ENCODE measurements at regions not wholly inside any gene's neighbourhood (a gene's known extent, or its start where the extent isn't known, plus 50 kb on each side); places are given as distances from the start of the nearest gene placed in this dataset.

DNA sequence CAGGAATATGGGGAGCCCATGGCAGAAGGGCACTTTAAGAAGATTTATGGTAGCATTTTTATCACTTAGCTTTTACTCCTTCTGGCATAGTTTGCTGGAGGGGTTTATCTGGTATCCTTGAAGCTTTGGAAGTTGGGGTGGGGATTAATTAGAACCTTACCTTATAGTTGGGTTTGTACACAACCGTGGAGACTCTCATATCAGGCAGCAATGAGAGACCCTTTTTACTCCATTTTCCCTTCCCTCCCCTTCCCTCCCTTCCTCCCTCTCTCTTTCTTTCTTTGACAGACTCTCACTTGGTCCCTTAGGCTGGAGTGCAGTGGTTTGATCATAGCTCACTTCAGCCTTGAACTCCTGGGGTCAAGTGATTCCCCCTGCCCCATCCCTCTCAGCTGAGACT lies 465.8 kb upstream of the PODXL start:
- TF ChIP-seq, protein P1, sequence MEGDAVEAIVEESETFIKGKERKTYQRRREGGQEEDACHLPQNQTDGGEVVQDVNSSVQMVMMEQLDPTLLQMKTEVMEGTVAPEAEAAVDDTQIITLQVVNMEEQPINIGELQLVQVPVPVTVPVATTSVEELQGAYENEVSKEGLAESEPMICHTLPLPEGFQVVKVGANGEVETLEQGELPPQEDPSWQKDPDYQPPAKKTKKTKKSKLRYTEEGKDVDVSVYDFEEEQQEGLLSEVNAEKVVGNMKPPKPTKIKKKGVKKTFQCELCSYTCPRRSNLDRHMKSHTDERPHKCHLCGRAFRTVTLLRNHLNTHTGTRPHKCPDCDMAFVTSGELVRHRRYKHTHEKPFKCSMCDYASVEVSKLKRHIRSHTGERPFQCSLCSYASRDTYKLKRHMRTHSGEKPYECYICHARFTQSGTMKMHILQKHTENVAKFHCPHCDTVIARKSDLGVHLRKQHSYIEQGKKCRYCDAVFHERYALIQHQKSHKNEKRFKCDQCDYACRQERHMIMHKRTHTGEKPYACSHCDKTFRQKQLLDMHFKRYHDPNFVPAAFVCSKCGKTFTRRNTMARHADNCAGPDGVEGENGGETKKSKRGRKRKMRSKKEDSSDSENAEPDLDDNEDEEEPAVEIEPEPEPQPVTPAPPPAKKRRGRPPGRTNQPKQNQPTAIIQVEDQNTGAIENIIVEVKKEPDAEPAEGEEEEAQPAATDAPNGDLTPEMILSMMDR (conservative IDR thresholded peaks at IDR 0.05; ENCODE audit: low read depth, low read length), result no peak
- DNase-seq (ENCODE audit: low read depth), result no peak
- no peak overlapping the region for H3K4me3 ChIP-seq (ENCODE audit: low read length)

DNA sequence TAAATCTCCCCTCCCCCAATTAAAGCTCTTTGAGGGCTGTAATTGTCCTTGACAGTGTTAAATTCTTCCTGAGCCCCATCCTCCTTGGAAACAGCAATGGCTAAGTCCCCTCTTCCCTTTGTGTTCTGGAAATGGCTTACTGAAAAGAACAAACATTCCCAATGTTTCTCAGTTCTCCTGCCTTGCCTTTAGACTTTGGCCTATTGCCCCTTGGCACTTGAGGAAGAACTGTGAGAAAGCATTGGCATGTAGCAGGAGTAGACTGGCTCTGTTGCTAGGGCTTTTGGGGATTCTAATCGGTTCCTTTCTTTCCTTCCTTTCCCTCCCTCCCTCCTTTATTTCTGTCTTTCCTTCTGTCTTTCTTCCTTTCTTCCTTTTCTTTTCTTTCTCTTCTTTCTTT lies 463.3 kb upstream of the PODXL start:
- no peak for DNase-seq (ENCODE audit: low read depth)
- TF ChIP-seq, protein P1 (conservative IDR thresholded peaks at IDR 0.05; ENCODE audit: low read depth, low read length), result no peak
- H3K4me3 ChIP-seq (ENCODE audit: low read length), result no peak overlapping the region

DNA sequence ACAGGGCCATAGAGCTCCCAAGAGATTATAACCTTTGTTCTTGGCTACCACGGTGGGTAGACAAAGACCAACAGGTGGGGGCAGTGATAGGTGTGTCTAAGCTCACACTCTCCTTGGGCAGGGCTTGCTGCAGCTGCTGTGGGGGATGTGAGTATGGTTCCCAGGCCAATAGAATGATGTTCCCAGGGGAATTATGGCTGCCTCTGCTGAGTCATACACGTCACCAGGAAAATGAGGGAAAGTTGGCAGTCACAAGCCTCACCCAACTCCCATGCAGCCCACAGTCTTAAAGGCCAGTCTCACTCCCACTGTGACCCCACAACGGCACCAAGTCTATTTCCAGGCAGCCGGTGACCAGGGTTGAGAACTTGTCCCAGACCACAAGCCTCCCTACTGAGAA lies 453.4 kb upstream of the PODXL start:
- TF ChIP-seq, protein P1 (conservative IDR thresholded peaks at IDR 0.05; ENCODE audit: low read depth, low read length), result no peak
- no peak overlapping the region for H3K4me3 ChIP-seq (ENCODE audit: low read length)
- DNase-seq (ENCODE audit: low read depth), result peak; percentile 63

DNA sequence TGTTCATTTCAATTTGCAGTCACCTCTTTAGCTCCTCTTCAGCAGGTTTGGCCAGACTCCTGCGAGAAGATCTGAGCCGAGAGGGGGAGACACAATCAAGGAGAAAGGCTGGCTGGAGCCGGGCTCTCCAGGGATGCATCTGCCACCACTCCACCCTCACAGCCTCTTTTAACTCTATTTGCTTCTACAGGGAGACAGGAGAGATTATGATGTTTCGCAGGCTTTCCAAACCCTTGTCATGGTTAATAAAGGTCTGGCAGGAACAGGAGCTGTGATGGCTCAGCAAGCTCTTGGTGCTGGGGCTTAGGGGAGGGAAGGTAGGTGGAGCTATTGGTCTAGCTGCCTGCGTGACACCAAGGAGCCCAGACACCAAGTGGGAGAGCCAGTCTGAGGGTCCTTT lies 448.1 kb upstream of the PODXL start:
- no peak overlapping the region for H3K4me3 ChIP-seq (ENCODE audit: low read length)
- no peak for DNase-seq (ENCODE audit: low read depth)
- TF ChIP-seq, protein P1 (conservative IDR thresholded peaks at IDR 0.05; ENCODE audit: low read depth, low read length), result peak; percentile 32

DNA sequence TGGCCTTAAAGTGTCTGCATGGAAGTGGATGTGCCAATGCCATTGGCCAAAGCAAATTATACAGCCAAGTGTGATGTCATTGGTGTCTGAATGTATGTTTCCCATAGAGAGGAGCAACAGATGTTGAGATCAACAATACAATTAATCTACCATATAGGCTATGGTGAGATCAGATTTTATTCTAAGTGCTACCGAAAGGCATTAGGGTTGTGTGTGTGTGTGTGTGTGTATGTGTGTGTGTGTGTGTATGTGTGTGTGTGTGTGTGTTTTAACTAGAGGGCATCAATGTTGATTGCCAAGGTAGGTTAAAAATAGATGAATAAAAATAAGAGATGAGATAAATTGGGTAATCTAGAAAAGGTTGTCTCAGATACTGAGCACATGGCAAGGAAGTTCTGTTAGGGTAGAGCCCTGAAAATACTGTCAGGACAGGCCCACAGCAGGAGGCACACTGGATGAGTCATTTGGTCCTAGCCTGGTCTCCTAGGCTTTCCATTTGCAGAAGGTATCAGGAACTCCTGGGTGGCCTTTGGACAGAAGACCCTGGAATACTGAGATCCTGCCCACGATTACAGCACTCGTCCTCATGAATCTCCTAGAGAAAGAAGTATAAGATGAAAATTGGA lies 446.0 kb upstream of the PODXL start:
- DNase-seq (ENCODE audit: low read depth), result no peak
- H3K4me3 ChIP-seq (ENCODE audit: low read length), result no peak overlapping the region
- TF ChIP-seq, protein P1 (conservative IDR thresholded peaks at IDR 0.05; ENCODE audit: low read depth, low read length), result no peak

DNA sequence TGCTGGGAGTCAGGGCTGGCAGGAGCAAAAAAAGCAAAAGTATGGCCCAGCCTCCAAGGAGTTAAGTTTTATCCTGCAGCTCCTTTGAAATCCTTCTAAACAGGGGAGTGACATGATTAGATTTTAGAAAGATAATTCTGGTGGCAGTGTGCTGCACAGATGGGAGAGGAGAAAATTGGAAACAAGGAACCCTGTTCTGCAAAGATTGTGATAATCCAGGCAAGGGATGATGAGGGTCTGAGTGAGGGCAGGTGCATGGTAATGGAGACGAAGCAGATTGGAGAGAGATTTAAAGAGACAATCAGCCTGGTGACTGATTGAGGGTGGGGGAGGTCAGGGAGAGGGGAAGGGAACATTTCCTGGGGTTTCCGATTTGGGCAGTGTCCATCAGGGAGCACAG lies 444.7 kb upstream of the PODXL start:
- TF ChIP-seq, protein P1 (conservative IDR thresholded peaks at IDR 0.05; ENCODE audit: low read depth, low read length), result no peak
- DNase-seq (ENCODE audit: low read depth), result no peak
- H3K4me3 ChIP-seq (ENCODE audit: low read length), result no peak overlapping the region

DNA sequence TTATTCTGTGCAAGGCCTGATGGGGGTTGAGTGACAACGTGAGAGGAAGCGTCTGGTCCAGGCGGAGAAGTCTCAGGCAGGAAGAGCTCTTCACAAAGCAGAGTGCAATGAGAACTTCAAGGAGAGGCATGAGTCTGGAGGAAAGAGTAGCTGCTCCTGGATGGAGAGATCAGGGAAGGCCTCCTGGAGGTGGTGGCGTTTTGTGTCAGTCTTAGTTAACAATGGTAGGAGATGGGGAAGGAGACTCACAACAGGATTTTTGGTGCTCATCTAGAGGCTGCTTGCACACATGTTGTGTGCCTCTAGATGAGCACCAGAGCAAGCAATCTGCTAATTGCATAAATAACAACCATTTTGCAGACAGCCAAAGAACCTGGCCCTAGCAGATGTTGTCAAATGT lies 442.8 kb upstream of the PODXL start:
- TF ChIP-seq, protein P1 (conservative IDR thresholded peaks at IDR 0.05; ENCODE audit: low read depth, low read length), result no peak
- no peak overlapping the region for H3K4me3 ChIP-seq (ENCODE audit: low read length)
- no peak for DNase-seq (ENCODE audit: low read depth)

Measured in retinal pigment epithelial cell (primary cell).